SK-N-SH treated with all-trans-retinoic acid at 6 μM for 48 hours (cell line): ENCODE measurements at regions not wholly inside any gene's neighbourhood (a gene's known extent, or its start where the extent isn't known, plus 50 kb on each side); places are given as distances from the start of the nearest gene placed in this dataset.

Experiments used
- ATAC-seq: fragments of 200-7000 bp; cut with Tn5 transposase; 3 replicates; pipeline ENCODE4 v1.9.1; 2020; ENCODE audit warnings: mild to moderate bottlenecking, moderate library complexity
- ARNTL ChIP-seq: fragments of 450-650 bp; formaldehyde crosslinking; IDR thresholded peaks from 2 replicates; pipeline ENCODE4 v1.5.0; 2020; ENCODE audit warnings: low read depth, mild to moderate bottlenecking, moderate library complexity, borderline replicate concordance
- BACH2 ChIP-seq: fragments of 250-450 bp; sonication (Bioruptor Pico); IDR thresholded peaks from 2 replicates; pipeline ENCODE4 v1.9.0; 2021; ENCODE audit warnings: mild to moderate bottlenecking, borderline replicate concordance
- CSDC2 ChIP-seq: fragments of 250-450 bp; sonication (Bioruptor Pico); IDR thresholded peaks from 2 replicates; pipeline ENCODE4 v1.5.0; 2020; ENCODE audit warnings: mild to moderate bottlenecking, moderate library complexity
- ESRRG ChIP-seq: fragments of 250-450 bp; sonication (Bioruptor Pico); IDR thresholded peaks from 2 replicates; pipeline ENCODE4 v1.6.1; 2021; ENCODE audit warnings: mild to moderate bottlenecking
- GLIS3 ChIP-seq: fragments of 250-450 bp; sonication (Bioruptor Pico); IDR thresholded peaks from 2 replicates; pipeline ENCODE4 v1.5.0; 2020; ENCODE audit warnings: mild to moderate bottlenecking, moderate library complexity
- ISL1 ChIP-seq: fragments of 250-450 bp; sonication (Bioruptor Pico); IDR thresholded peaks from 2 replicates; pipeline ENCODE4 v2.1.2; 2022; ENCODE audit warnings: mild to moderate bottlenecking, moderate library complexity
- OSR1 ChIP-seq: fragments of 250-450 bp; sonication (Bioruptor Pico); IDR thresholded peaks from 2 replicates; pipeline ENCODE4 v1.8.0; 2022; ENCODE audit warnings: moderate library complexity, mild to moderate bottlenecking, inconsistent platforms
- RARB ChIP-seq: fragments of 250-450 bp; sonication (Bioruptor Pico); IDR thresholded peaks from 2 replicates; pipeline ENCODE4 v1.8.0; 2021; ENCODE audit warnings: mild to moderate bottlenecking, moderate library complexity
- SNAI2 ChIP-seq: fragments of 250-450 bp; sonication (Bioruptor Pico); IDR thresholded peaks from 2 replicates; pipeline ENCODE4 v1.5.0; 2020; ENCODE audit warnings: mild to moderate bottlenecking, moderate library complexity
- TCF4 ChIP-seq: fragments of 250-450 bp; sonication (Bioruptor Pico); IDR thresholded peaks from 2 replicates; pipeline ENCODE4 v1.8.0; 2021; ENCODE audit warnings: mild to moderate bottlenecking, moderate library complexity, borderline replicate concordance
- TOX ChIP-seq: fragments of 250-450 bp; sonication (Bioruptor Pico); IDR thresholded peaks from 2 replicates; pipeline ENCODE4 v1.8.0; 2021; ENCODE audit warnings: mild to moderate bottlenecking, moderate library complexity, borderline replicate concordance
- ZFP3 ChIP-seq: fragments of 250-450 bp; sonication (Bioruptor Pico); IDR thresholded peaks from 2 replicates; pipeline ENCODE4 v1.5.0; 2020; ENCODE audit warnings: mild to moderate bottlenecking, moderate library complexity
- ZFP30 ChIP-seq: fragments of 450-650 bp; formaldehyde crosslinking; IDR thresholded peaks from 2 replicates; pipeline ENCODE4 v1.5.0; 2022; ENCODE audit warnings: mild to moderate bottlenecking, moderate library complexity
- ZNF565 ChIP-seq: fragments of 450-650 bp; formaldehyde crosslinking; conservative IDR thresholded peaks from 2 replicates; pipeline ENCODE4 v1.5.0; 2020; ENCODE audit warnings: low read depth, mild to moderate bottlenecking, moderate library complexity
- ZNF70 ChIP-seq: fragments of 450-650 bp; formaldehyde crosslinking; IDR thresholded peaks from 2 replicates; pipeline ENCODE4 v1.5.0; 2020; ENCODE audit warnings: mild to moderate bottlenecking, moderate library complexity
- ZNF8 ChIP-seq: fragments of 450-650 bp; formaldehyde crosslinking; IDR thresholded peaks from 2 replicates; pipeline ENCODE4 v1.5.0; 2020; ENCODE audit warnings: mild to moderate bottlenecking, moderate library complexity
- TF ChIP-seq, protein P1 (sequence below): fragments of 250-450 bp; sonication (Bioruptor Pico); IDR thresholded peaks from 2 replicates; pipeline ENCODE4 v1.5.1; 2021; ENCODE audit warnings: mild to moderate bottlenecking, moderate library complexity
- TF ChIP-seq, protein P2 (sequence below): fragments of 250-450 bp; sonication (Bioruptor Pico); IDR thresholded peaks from 2 replicates; pipeline ENCODE4 v1.5.1; 2020; ENCODE audit warnings: low read depth, mild to moderate bottlenecking, moderate library complexity
- TF ChIP-seq, protein P3 (sequence below): fragments of 250-450 bp; sonication (Bioruptor Pico); IDR thresholded peaks from 2 replicates; pipeline ENCODE4 v1.8.0; 2021; ENCODE audit warnings: low read depth, mild to moderate bottlenecking, moderate library complexity, borderline replicate concordance
- TF ChIP-seq, protein P4 (sequence below): fragments of 250-450 bp; sonication (Bioruptor Pico); IDR thresholded peaks from 2 replicates; pipeline ENCODE4 v1.5.0; 2020; ENCODE audit warnings: mild to moderate bottlenecking, moderate library complexity
- TF ChIP-seq, protein P5 (sequence below): fragments of 250-450 bp; sonication (Bioruptor Pico); IDR thresholded peaks from 2 replicates; pipeline ENCODE4 v1.8.0; 2020; ENCODE audit warnings: mild to moderate bottlenecking, moderate library complexity, borderline replicate concordance

DNA sequence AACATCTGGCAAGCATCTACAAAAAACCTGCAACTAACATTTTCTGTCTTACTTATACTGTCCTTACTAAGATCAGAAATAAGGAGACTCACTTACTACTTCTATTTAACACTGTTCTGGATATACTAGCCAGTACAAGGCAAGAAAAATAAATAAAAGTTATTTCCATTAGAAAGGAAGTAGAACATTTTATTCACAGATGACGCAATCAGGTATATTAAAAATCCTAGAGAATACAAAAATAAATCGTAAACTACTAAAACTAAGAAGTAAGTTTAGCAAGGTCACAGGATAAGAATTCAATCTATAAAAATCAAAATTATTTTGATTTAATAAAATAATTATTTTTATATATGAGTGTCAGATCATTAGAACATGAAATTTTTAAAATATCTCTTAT is 264.6 kb downstream of the BARHL2 start:
- TF ChIP-seq, protein P1, sequence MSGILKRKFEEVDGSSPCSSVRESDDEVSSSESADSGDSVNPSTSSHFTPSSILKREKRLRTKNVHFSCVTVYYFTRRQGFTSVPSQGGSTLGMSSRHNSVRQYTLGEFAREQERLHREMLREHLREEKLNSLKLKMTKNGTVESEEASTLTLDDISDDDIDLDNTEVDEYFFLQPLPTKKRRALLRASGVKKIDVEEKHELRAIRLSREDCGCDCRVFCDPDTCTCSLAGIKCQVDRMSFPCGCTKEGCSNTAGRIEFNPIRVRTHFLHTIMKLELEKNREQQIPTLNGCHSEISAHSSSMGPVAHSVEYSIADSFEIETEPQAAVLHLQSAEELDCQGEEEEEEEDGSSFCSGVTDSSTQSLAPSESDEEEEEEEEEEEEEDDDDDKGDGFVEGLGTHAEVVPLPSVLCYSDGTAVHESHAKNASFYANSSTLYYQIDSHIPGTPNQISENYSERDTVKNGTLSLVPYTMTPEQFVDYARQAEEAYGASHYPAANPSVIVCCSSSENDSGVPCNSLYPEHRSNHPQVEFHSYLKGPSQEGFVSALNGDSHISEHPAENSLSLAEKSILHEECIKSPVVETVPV (CRISPR knock-in tag): no peak
- TF ChIP-seq SNAI2 (CRISPR knock-in tag) (no peak), GLIS3 (no peak), ZNF565 (CRISPR knock-in tag) (no peak), BACH2 (CRISPR knock-in tag) (no peak), RARB (CRISPR knock-in tag) (no peak), ZFP3 (no peak), ESRRG (CRISPR knock-in tag) (no peak), TOX (no peak), OSR1 (CRISPR knock-in tag) (no peak), CSDC2 (CRISPR knock-in tag) (no peak), ZNF8 (CRISPR knock-in tag) (no peak), ZNF70 (no peak), ZFP30 (CRISPR knock-in tag) (no peak), ARNTL (CRISPR knock-in tag) (no peak)
- TF ChIP-seq, protein P2, sequence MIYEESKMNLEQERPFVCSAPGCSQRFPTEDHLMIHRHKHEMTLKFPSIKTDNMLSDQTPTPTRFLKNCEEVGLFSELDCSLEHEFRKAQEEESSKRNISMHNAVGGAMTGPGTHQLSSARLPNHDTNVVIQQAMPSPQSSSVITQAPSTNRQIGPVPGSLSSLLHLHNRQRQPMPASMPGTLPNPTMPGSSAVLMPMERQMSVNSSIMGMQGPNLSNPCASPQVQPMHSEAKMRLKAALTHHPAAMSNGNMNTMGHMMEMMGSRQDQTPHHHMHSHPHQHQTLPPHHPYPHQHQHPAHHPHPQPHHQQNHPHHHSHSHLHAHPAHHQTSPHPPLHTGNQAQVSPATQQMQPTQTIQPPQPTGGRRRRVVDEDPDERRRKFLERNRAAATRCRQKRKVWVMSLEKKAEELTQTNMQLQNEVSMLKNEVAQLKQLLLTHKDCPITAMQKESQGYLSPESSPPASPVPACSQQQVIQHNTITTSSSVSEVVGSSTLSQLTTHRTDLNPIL (CRISPR knock-in tag): no peak
- TF ChIP-seq, protein P3, sequence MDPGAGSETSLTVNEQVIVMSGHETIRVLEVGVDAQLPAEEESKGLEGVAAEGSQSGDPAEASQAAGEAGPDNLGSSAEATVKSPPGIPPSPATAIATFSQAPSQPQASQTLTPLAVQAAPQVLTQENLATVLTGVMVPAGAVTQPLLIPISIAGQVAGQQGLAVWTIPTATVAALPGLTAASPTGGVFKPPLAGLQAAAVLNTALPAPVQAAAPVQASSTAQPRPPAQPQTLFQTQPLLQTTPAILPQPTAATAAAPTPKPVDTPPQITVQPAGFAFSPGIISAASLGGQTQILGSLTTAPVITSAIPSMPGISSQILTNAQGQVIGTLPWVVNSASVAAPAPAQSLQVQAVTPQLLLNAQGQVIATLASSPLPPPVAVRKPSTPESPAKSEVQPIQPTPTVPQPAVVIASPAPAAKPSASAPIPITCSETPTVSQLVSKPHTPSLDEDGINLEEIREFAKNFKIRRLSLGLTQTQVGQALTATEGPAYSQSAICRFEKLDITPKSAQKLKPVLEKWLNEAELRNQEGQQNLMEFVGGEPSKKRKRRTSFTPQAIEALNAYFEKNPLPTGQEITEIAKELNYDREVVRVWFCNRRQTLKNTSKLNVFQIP (CRISPR knock-in tag): no peak
- TF ChIP-seq, protein P4, sequence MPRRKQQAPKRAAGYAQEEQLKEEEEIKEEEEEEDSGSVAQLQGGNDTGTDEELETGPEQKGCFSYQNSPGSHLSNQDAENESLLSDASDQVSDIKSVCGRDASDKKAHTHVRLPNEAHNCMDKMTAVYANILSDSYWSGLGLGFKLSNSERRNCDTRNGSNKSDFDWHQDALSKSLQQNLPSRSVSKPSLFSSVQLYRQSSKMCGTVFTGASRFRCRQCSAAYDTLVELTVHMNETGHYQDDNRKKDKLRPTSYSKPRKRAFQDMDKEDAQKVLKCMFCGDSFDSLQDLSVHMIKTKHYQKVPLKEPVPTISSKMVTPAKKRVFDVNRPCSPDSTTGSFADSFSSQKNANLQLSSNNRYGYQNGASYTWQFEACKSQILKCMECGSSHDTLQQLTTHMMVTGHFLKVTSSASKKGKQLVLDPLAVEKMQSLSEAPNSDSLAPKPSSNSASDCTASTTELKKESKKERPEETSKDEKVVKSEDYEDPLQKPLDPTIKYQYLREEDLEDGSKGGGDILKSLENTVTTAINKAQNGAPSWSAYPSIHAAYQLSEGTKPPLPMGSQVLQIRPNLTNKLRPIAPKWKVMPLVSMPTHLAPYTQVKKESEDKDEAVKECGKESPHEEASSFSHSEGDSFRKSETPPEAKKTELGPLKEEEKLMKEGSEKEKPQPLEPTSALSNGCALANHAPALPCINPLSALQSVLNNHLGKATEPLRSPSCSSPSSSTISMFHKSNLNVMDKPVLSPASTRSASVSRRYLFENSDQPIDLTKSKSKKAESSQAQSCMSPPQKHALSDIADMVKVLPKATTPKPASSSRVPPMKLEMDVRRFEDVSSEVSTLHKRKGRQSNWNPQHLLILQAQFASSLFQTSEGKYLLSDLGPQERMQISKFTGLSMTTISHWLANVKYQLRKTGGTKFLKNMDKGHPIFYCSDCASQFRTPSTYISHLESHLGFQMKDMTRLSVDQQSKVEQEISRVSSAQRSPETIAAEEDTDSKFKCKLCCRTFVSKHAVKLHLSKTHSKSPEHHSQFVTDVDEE (CRISPR knock-in tag): no peak

DNA sequence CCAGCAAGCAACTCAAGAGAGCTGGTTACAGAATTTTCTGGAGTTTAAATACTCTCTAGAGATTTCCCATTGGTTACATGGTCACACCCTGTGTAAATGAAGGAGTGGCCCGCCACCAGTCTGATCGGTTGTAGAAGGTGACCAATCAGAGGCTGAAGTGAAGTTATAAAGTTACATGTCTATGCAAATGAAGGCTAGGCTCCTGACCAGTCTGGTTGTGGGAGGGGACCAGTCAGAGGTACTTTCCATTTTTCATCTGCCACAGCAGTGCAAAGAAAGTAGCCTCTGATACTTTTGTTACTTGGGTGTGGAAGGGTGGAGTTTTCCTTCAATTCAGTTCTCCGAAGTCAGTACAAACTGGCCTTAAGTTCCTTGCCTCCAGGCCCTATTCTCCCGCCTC is 273.7 kb downstream of the BARHL2 start:
- TF ChIP-seq, protein P5, sequence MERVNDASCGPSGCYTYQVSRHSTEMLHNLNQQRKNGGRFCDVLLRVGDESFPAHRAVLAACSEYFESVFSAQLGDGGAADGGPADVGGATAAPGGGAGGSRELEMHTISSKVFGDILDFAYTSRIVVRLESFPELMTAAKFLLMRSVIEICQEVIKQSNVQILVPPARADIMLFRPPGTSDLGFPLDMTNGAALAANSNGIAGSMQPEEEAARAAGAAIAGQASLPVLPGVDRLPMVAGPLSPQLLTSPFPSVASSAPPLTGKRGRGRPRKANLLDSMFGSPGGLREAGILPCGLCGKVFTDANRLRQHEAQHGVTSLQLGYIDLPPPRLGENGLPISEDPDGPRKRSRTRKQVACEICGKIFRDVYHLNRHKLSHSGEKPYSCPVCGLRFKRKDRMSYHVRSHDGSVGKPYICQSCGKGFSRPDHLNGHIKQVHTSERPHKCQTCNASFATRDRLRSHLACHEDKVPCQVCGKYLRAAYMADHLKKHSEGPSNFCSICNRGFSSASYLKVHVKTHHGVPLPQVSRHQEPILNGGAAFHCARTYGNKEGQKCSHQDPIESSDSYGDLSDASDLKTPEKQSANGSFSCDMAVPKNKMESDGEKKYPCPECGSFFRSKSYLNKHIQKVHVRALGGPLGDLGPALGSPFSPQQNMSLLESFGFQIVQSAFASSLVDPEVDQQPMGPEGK: no peak
- TF ChIP-seq ZFP30 (CRISPR knock-in tag): no peak
- TF ChIP-seq CSDC2 (CRISPR knock-in tag): no peak
- TF ChIP-seq, protein P2 (CRISPR knock-in tag): no peak
- no peak for TF ChIP-seq GLIS3
- TF ChIP-seq, protein P1 (CRISPR knock-in tag): no peak
- TF ChIP-seq ARNTL (CRISPR knock-in tag): no peak
- TF ChIP-seq ZNF8 (CRISPR knock-in tag): no peak
- no peak for TF ChIP-seq TOX
- no peak for TF ChIP-seq ZFP3
- TF ChIP-seq TCF4 (CRISPR knock-in tag): no peak
- TF ChIP-seq OSR1 (CRISPR knock-in tag): no peak
- TF ChIP-seq, protein P4 (CRISPR knock-in tag): no peak
- TF ChIP-seq ZNF70: no peak
- no peak for TF ChIP-seq BACH2 (CRISPR knock-in tag)
- TF ChIP-seq ZNF565 (CRISPR knock-in tag): no peak
- TF ChIP-seq ISL1 (CRISPR knock-in tag): no peak
- no peak for TF ChIP-seq RARB (CRISPR knock-in tag)

More for the DNA sequence above, 264.6 kb downstream of the BARHL2 start:
- ATAC-seq: no peak

More for the DNA sequence above, 273.7 kb downstream of the BARHL2 start:
- ATAC-seq: no peak
